ENCODE measurements at regions not wholly inside any gene's neighbourhood (a gene's known extent, or its start where the extent isn't known, plus 50 kb on each side); places are given as distances from the start of the nearest gene placed in this dataset.

DNA sequence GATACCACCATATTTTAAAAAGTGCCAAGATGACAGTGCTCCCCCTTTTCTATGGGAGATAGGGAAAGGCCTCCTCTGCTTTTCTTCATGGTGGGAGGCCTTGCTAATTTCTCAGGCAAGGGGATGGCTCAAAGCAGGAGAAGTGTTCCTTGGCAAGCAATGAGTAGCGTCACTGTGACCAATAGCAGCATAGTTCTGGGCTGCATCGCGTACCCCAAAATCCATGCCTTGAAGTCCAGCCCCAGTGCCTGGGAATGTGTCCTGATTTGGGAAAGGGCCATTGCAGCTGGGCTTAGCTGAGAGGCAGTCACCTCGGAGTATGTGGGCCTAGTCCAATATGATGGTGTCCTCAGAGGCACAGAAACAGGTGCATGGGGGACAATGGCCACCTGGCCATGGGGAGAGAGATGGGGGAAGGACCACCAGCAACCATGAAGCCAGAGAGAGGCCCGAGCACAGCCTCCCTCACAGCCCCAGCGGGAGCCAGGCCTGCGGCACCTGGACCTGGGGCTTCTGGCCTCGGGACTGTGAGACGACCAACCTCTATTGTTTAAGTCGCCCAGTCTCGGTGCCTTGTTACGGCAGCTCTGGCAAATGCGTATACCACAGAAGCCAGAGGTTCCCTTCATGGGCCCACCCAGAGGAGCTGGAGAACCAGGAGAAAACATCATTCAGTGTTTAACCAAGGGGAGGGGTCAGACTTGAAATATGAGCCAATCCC lies 153.1 kb upstream of the RPS6KA2 start:
- no peak for TF ChIP-seq POLR2A (IDR thresholded peaks at IDR 0.05)
- TF ChIP-seq, protein P1, sequence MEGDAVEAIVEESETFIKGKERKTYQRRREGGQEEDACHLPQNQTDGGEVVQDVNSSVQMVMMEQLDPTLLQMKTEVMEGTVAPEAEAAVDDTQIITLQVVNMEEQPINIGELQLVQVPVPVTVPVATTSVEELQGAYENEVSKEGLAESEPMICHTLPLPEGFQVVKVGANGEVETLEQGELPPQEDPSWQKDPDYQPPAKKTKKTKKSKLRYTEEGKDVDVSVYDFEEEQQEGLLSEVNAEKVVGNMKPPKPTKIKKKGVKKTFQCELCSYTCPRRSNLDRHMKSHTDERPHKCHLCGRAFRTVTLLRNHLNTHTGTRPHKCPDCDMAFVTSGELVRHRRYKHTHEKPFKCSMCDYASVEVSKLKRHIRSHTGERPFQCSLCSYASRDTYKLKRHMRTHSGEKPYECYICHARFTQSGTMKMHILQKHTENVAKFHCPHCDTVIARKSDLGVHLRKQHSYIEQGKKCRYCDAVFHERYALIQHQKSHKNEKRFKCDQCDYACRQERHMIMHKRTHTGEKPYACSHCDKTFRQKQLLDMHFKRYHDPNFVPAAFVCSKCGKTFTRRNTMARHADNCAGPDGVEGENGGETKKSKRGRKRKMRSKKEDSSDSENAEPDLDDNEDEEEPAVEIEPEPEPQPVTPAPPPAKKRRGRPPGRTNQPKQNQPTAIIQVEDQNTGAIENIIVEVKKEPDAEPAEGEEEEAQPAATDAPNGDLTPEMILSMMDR (IDR thresholded peaks at IDR 0.05) = no peak
